LNCAP (cell line): ENCODE measurements at regions not wholly inside any gene's neighbourhood (a gene's known extent, or its start where the extent isn't known, plus 50 kb on each side); places are given as distances from the start of the nearest gene placed in this dataset.

Experiments used
- TF ChIP-seq, protein P1 (sequence below): fragments of 450-650 bp; IDR thresholded peaks from 2 replicates; pipeline ENCODE4 v1.5.1; 2017; ENCODE audit warnings: mild to moderate bottlenecking

GRCh38 chr13:21822029-21822428 lies 151.2 kb downstream of the FGF9 start:
- TF ChIP-seq, protein P1, sequence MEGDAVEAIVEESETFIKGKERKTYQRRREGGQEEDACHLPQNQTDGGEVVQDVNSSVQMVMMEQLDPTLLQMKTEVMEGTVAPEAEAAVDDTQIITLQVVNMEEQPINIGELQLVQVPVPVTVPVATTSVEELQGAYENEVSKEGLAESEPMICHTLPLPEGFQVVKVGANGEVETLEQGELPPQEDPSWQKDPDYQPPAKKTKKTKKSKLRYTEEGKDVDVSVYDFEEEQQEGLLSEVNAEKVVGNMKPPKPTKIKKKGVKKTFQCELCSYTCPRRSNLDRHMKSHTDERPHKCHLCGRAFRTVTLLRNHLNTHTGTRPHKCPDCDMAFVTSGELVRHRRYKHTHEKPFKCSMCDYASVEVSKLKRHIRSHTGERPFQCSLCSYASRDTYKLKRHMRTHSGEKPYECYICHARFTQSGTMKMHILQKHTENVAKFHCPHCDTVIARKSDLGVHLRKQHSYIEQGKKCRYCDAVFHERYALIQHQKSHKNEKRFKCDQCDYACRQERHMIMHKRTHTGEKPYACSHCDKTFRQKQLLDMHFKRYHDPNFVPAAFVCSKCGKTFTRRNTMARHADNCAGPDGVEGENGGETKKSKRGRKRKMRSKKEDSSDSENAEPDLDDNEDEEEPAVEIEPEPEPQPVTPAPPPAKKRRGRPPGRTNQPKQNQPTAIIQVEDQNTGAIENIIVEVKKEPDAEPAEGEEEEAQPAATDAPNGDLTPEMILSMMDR = no peak

- TF ChIP-seq, protein P1 = no peak
Observed at GRCh38 chr13:21823416-21823815, 152.5 kb downstream of the FGF9 start.

- TF ChIP-seq, protein P1 = no peak
Observed at GRCh38 chr13:21823949-21824348, 153.1 kb downstream of the FGF9 start.

- TF ChIP-seq, protein P1 = no peak
Observed at GRCh38 chr13:21825186-21825585, 154.3 kb downstream of the FGF9 start.

DNA sequence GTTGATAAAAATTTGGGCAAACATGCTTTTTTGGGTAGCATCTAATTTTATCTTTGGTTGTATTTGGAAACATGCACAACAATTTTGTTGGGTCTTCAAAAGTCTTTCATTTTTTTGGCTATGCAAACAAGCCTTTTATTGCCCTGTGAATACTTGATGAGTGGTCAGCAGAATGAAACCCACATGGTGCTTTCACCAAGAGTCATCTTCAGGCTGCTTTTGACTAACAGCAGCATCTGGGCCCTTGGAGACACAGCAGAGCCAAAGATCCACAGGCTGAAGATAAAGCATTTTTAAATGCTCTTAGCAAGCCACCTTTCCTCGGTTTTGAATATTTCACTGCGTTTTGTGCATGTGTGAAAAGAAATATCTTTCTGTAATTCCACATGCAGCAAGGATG lies 154.9 kb downstream of the FGF9 start:
- TF ChIP-seq, protein P1 = no peak

- TF ChIP-seq, protein P1 = no peak
Observed at GRCh38 chr13:21826214-21827015, 155.5 kb downstream of the FGF9 start.

GRCh38 chr13:21831654-21832324 lies 160.9 kb downstream of the FGF9 start:
- TF ChIP-seq, protein P1 = no peak
